ENCODE measurements at regions not wholly inside any gene's neighbourhood (a gene's known extent, or its start where the extent isn't known, plus 50 kb on each side); places are given as distances from the start of the nearest gene placed in this dataset.

DNA sequence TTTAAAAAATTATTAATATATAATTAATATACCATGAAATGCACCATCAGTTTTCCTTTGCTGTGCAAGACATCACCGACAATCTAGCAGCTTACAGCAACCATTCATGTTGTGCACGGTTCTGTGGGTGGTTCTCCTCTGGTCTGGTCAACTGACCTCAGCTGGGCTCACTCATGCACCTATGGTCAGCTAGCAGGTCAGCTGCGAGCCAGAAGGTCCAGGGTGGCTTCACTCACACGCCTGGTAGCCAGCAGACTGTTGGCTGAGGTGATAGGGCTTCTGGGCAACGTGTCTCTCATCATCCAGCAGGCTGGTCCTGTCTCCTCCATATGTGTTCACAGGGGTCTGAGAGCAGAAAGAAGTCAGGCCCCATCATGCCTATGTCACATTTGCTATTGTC lies 210.4 kb downstream of the KIF26A start:
- no peaks in the 10 kb centered on the region for H3K4me1 ChIP-seq
- POLR2A ChIA-PET, result no interaction called here
- peaks cover 6% of the 10 kb centered on the region; the same call in 1 of the 3 replicates for H3K9me3 ChIP-seq
- TF ChIP-seq EP300 (IDR thresholded peaks at IDR 0.05), result no peak
- TF ChIP-seq CTCF (IDR thresholded peaks at IDR 0.05), result no peak
- TF ChIP-seq ZC3H11A (IDR thresholded peaks at IDR 0.05), result no peak
- TF ChIP-seq HDAC2 (IDR thresholded peaks at IDR 0.05), result no peak
- TF ChIP-seq NFE2L2 (conservative IDR thresholded peaks at IDR 0.05; ENCODE audit: low read length), result no peak
- ATAC-seq (no peak), FAIRE-seq (no peak), DNase-seq (ENCODE audit: low read depth in 1 of 2, low spot score in 1 of 2) (no peak)
- no peak overlapping the region for H3K27ac ChIP-seq
- H3K4me2 ChIP-seq, result no peak overlapping the region
- CTCF ChIA-PET, result no interaction called here
- WGBS (ENCODE audit: missing lambda C conversion rate), result 2% methylated on average over 4 of the region's 5 CpGs
- H3K4me3 ChIP-seq, result no peak overlapping the region

DNA sequence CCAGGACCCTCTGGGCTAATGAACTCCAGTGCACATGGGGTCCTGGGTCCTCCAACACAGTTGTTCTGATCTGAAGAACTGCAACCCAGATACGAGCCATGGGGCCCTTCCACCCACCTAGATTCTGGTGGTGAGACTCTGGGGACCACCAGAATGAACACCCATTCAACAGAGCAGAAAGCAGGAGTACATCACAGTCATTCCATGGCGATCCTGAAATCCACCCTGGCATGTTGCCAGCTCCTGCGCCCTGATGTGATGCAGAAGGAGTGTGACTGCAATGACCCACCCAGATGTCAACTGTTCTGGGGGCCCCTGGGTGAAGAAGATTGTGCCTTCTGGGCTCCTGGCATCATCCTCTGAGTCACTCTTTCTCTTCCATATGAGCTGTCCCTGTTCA lies 211.6 kb downstream of the KIF26A start:
- TF ChIP-seq E2F6 (IDR thresholded peaks at IDR 0.05; ENCODE audit: borderline replicate concordance, low read depth) (no peak), HDAC2 (IDR thresholded peaks at IDR 0.05) (no peak)
- ChIA-PET CTCF (interaction anchor here (1.3 kb wide), 1 partner anchor 214 kb away, joined by 3 read pairs; no protein-coding TSS in a partner anchor), POLR2A (no interaction called here)
- 0% methylated on average over 3 of the region's 3 CpGs for WGBS (ENCODE audit: missing lambda C conversion rate)
- H3K4me2 ChIP-seq, result no peak overlapping the region
- no peak overlapping the region for H3K27ac ChIP-seq
- no peak overlapping the region for H3K4me3 ChIP-seq
- no peak for FAIRE-seq
- no peaks in the 10 kb centered on the region for H3K4me1 ChIP-seq
- peaks cover 6% of the 10 kb centered on the region; the same call in 1 of the 3 replicates for H3K9me3 ChIP-seq
- DNase-seq (ENCODE audit: low read depth in 1 of 2, low spot score in 1 of 2), result no peak
- no peak for ATAC-seq

DNA sequence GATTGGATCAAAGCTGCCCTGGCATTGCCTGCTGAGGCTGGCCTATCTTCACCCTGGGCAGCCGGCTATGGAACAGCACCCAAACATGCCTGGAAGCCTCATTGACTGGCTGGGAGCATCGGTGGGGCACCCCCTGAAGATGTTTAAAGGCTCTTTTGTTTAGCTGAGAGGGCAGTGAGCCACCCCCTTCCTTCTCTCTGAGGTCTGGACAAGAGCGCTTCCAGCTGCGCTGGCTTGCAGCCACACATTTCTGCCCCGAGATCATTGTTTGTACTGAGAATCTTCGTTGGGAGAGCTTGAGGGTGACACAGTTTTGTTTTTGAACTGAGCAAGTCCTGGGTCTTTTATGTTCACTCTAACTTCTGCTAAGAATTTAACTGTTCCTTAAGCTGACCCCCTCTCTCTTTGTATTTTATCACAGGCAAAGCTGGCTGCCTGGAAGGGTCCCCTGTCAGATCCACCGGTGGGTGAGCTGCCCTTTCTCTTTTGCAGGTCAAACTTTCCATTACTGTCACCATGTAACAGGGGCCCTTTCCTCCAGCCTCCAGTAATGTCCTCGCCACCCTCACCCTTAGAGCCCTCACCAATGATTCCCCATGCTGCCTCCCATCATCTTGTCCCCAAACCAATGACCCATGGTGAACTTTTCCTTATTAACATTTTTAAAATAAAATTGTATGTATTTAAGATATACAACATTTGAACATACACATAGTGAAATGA lies 212.2 kb downstream of the KIF26A start:
- WGBS (ENCODE audit: missing lambda C conversion rate), result 39% methylated on average over 8 of the region's 8 CpGs
- Histone ChIP-seq H3K4me3 (no peak overlapping the region), H3K4me1 (no peaks in the 10 kb centered on the region), H3K27ac (no peak overlapping the region), H3K4me2 (no peak overlapping the region), H3K9me3 (peaks cover 6% of the 10 kb centered on the region; the same call in 1 of the 3 replicates)
- ATAC-seq, result no peak
- TF ChIP-seq SMC3 (IDR thresholded peaks at IDR 0.05) (no peak), TP53 (CRISPR knock-in tag; IDR thresholded peaks at IDR 0.05) (no peak), RNF2 (IDR thresholded peaks at IDR 0.05; ENCODE audit: borderline replicate concordance, low read depth) (no peak), CHD2 (IDR thresholded peaks at IDR 0.05; ENCODE audit: low read length, partially characterized antibody) (no peak), CBX8 (IDR thresholded peaks at IDR 0.05) (no peak), USF2 (IDR thresholded peaks at IDR 0.05) (no peak), HOXB5 (CRISPR knock-in tag; IDR thresholded peaks at IDR 0.05) (no peak), EP300 (IDR thresholded peaks at IDR 0.05) (no peak), MAZ (IDR thresholded peaks at IDR 0.05; ENCODE audit: borderline replicate concordance, low read depth, low read length) (no peak), BHLHE40 (IDR thresholded peaks at IDR 0.05; ENCODE audit: low read depth, low read length) (no peak), CEBPB (IDR thresholded peaks at IDR 0.05) (no peak), RFX5 (IDR thresholded peaks at IDR 0.05) (no peak)
- FAIRE-seq, result no peak
- no peak for DNase-seq (ENCODE audit: low read depth in 1 of 2, low spot score in 1 of 2)
- ChIA-PET CTCF (interaction anchor here (1.3 kb wide), 2 partner anchors 213 to 214 kb away, joined by 3 to 4 read pairs; no protein-coding TSS in a partner anchor), POLR2A (no interaction called here)

Measured in A549 (cell line).